KBM-7 (cell line): ENCODE measurements at regions not wholly inside any gene's neighbourhood (a gene's known extent, or its start where the extent isn't known, plus 50 kb on each side); places are given as distances from the start of the nearest gene placed in this dataset.

Experiments
- DNase-seq: peaks from one replicate; pipeline ENCODE4 v3.0.0-alpha.2; 2015
- in situ Hi-C: fragments of 300-500 bp; cut with MboI; formaldehyde crosslinking; loops from 2 replicates; pipeline ENCODE4 v1.14.3; 2020; ENCODE audit warnings: low sequenced_read_pairs, low pct_unique_long_range_greater_than_20kb, mixed read lengths

DNA sequence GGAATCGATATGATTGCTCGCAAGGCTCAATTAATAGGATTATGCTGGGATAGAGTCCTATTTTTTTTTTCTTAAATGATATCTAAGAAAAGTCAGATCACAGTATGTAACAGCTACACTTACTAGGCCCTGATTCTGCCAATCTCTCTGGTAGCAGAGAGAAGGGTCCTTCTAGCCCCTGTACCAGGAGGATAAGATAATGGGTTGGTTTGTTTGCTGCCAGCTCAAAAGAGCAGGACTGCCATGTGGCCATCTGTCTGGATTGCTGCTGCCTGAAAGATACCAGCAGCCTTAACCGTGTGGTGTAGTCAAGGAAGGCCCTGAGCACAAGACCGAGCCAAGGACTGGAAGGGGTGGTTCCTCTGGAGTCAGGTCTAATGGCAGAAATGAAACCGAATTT, 236.4 kb downstream of the KLF13 start:
- in situ Hi-C loops = no loop called here

GRCh38 chr15:31563421-31563820, 236.8 kb downstream of the KLF13 start:
- in situ Hi-C loops = no loop called here
- no peak for DNase-seq

More for the DNA sequence above, 236.4 kb downstream of the KLF13 start:
- no peak for DNase-seq

DNA sequence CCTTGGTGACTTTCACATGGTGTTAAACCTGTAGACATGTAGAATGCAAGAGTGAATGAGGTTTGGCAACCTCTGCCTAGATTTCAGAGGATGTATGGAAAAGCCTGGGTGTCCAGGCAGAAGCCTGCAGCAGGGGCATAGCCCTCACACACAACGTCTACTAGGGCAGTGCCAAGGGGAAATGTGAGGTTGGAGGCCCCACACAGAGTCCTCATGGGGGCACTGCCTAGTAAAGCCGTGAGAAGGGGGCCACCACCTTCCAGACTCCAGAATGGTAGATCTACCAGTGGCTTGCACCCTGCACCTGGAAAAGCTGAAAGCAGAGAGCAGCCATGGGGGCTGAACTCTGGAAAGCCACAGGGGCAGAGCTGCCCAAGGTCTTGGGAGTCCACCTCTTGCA, 241.2 kb downstream of the KLF13 start:
- no peak for DNase-seq
- in situ Hi-C loops = no loop called here

DNA sequence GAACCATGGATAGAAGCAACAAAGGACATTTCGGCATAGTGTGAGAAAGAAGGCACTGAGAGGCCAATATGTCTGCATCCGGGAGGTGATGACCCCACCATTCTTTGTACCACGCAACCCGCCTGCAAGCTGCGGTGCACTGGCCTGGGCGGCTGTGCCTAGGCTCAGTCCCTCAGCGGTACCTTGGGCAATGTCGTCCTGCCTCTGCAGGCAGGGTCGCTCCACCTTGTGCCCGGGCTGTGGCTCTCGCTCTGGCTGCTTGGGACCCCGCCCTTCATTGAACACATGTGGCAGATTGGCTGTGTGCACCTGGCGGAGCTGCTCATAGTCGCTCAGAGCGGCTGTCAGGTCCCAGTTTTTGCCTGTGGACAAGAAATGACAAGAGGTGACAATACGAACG, 243.2 kb downstream of the KLF13 start:
- DNase-seq = no peak
- in situ Hi-C loops = no loop called here

DNA sequence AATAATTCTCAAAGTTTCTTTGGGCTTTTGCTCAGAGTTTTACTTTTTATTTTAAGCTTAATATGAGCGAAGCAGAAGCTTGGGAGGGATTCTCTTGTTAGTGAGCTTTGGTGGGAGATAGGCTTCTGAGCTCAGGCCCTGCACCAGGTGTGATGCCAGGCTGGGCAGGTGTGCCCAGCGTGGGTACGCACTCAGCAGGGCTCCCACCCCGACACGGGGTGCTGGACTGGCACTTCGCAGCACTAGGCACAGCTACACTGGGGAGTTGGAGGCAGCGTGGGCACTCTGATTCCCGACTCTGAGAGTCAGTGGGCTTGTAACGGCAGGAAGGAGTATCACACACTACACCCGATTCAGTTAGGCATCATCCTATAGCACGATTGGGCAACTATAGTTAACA, 244.0 kb downstream of the KLF13 start:
- in situ Hi-C loops = no loop called here
- DNase-seq = no peak

DNA sequence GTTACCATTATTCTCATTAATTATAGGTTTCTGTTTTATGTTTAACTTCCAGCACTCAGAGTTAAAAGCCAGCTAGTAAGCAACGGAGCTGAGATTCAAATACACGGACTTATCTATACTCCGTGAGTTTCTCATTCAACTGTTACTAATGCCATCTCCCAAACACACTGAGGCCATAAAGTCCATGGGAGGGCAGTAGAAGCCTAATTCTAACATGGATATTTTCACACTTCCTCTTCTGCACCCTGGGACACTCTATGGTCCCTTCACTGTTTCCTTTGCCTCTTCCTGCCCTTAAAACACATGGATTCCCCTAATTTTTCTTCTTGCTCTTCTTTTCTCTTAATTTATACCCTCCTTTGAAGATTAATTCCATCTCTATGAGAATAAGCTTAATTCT, 245.0 kb downstream of the KLF13 start:
- in situ Hi-C loops = no loop called here
- DNase-seq = peak; percentile 34

DNA sequence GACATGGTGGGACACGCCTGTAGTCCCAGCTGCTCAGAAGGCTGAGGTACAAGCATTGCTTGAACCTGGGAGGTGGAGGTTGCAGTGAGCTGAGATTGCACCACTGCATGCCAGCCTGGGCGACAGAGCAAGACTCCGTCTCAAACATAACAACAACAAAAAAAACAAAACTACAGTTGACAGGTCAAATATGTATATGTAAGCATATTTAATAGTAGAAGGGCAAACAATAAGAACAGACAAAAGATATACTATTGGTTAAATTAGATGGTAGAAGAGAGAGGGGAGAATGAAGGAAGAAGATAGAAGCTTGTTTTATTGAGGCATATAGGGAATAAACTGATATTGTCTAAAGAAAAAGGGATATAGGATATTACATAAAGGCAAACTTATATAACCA, 247.1 kb downstream of the KLF13 start:
- in situ Hi-C loops = no loop called here
- no peak for DNase-seq

DNA sequence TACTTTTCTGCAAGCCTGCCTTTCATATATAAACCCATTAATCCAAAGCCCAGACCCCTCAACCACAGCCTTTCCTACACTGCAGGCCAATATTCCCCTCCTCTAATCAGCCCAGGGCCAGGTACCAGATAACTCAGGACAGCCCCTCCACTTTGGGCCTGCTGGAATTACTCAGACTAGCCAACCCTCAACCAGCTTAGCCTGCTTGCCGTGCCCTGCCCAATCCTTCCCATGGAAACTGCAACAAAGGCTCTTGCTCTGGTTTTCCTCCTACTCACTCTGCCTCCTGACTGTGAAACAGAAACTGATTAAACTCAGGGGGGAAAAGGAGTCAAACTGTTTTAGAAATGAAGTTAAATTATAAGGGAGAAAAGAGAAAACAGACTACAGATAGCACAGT, 248.1 kb downstream of the KLF13 start:
- in situ Hi-C loops = no loop called here
- no peak for DNase-seq

DNA sequence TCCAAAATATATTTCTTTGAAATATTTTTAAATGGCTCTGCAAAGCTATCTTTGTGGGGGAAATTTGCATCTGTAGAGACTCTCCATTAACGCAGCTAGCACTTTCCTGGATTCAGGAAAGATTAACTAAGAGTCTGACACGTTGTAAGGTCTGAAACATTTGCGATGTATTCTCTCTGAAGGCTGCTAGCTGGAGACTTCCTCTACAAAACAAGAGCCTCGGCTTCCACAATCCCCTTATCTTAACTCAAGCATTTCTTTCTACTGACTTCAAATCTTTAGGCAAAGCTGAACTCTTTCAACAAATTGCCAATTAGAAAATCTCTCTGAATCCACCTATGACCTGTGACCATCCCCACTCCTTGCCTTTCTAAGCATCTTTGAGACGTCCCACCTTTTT, 250.5 kb downstream of the KLF13 start:
- no peak for DNase-seq
- in situ Hi-C loops = no loop called here

- in situ Hi-C loops = no loop called here
- DNase-seq = no peak
Measured at GRCh38 chr15:31579282-31579681, 252.6 kb downstream of the KLF13 start.

DNA sequence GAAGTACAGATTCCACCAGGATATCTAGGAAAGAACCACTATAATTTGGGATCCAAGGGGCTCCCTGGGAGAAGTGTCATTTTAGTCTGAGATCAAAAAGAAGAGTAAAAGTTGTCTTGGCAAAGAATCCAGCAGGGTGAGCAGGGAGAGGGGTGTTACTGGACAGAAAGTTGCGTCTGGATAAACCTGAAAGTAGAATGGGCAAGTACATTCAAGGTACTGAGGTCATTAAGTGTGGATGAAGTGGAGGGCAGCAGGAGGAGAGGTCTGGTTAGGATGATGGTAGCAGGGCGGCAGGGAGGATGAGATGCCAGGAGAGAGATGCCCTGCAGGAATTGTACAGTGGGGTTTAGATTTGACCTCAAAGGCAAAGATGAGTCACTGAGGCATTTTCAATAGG, 253.3 kb downstream of the KLF13 start:
- DNase-seq = no peak
- in situ Hi-C loops = no loop called here

DNA sequence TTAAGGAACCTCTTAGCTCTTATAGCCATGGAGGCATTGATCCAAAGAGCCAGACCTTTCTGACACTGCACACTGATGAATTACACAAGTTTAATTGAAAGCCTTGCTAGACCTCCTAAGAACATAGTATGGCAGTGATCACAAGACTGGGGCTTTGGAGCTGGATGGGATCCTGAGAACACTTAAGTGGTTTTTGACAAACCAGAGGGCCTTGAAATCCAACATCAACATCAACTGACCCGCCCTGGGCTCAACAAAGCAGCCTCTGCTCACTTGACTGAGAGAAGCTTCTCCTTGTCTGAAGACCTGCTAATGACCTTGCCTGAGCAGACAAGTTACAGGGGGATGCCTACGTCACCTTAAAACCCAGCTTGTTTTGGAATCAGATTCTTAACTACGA, 257.6 kb downstream of the KLF13 start:
- no peak for DNase-seq
- in situ Hi-C loops = no loop called here

DNA sequence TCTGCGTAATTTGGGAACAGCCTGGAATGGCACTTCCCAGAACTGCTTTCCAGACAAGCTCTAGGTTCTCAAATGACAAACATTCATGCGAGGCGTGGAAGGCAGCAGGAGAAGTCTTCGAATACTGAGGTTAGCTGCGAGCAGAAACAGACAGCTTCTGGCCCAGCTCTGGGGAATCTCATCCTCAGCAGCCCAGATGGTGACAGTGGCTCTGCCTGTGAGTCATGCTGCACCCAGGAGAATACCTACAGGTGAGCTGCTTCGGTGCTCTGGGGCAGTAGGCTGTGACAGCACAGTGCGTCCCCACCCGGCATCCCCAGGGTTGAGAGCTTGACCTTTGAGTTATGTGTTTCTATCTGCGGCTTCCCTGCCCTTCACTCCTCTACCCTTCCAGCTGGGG, 258.6 kb downstream of the KLF13 start:
- in situ Hi-C loops = no loop called here
- no peak for DNase-seq

GRCh38 chr15:31586841-31587240, 260.2 kb downstream of the KLF13 start:
- DNase-seq = no peak
- in situ Hi-C loops = no loop called here

GRCh38 chr15:31587583-31587982, 260.9 kb downstream of the KLF13 start:
- DNase-seq = no peak
- in situ Hi-C loops = no loop called here

DNA sequence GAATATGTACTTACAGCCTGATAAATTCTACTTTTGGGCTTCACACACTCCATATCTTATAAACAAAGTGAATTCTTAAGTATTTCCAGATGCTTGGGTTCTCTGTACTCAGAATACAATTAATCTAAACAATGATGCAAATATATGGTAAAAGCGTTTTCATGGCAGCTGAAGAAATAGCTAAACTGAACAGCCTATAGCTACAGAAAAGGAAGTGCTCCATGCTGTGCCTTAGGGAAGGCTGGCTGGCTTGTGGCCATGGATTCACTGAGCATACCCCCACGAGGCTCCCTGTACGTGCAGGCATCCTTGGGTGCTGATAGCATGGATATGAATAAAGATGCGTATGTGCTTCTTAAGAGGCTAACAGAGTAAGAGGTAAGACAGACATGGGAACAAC, 264.0 kb downstream of the KLF13 start:
- in situ Hi-C loops = no loop called here
- DNase-seq = no peak

DNA sequence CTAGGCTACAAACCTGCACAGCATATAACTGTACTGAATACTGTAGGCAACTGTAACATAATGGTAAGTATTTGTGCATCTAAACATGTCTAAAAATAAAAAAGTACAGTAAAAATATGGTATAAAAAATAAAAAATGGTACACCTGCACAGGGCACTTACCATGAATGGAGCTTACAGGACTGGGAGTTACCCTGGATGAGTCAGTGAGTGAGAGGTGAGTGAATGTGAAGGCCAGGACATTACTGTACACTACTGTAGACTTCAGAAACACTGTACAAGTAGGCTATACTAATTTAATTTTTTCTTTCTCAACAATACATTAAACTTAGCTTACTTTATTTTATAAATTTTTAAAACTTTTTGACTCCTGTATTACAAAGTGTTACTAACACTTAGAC, 265.3 kb downstream of the KLF13 start:
- in situ Hi-C loops = no loop called here

GRCh38 chr15:31597466-31597865, 270.8 kb downstream of the KLF13 start:
- in situ Hi-C loops = no loop called here
- no peak for DNase-seq

More for the DNA sequence above, 265.3 kb downstream of the KLF13 start:
- no peak for DNase-seq

- in situ Hi-C loops = no loop called here
- no peak for DNase-seq
Measured at GRCh38 chr15:31598620-31599019, 272.0 kb downstream of the KLF13 start.

- in situ Hi-C loops = no loop called here
- DNase-seq = no peak
Measured at GRCh38 chr15:31605467-31605931, 278.9 kb downstream of the KLF13 start.

DNA sequence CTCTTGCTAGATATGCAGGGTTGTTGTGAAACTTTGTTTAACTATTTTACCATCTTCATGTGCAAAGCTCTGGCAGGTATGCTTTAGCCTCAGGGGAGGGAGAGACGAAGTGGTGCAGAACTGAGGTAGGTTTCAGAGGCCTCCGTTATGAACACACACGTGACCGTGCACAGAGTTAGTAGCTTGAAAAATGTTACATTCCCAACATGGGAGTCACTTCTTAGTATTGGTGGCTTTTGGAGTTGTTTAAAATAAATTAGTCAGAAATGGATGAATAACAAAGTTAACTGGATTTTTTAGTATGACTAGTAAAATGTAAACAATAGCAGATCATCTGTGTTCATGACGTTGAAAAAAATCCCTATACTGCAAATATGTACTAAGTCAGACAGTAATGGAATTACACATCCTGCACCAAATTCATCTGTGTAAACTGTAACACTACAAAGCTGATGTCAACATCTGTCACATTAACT, 279.6 kb downstream of the KLF13 start:
- in situ Hi-C loops = no loop called here
- no peak for DNase-seq

- in situ Hi-C loops = no loop called here
Measured at GRCh38 chr15:31606931-31607497, 280.4 kb downstream of the KLF13 start.

More at GRCh38 chr15:31606931-31607497, 280.4 kb downstream of the KLF13 start:
- DNase-seq = no peak
